ENCODE measurements at regions not wholly inside any gene's neighbourhood (a gene's known extent, or its start where the extent isn't known, plus 50 kb on each side); places are given as distances from the start of the nearest gene placed in this dataset.
A peak's percentile ranks its signal among the peaks of the same experiment; 100 is the strongest.
"Not testable (repeated sequence)": the region's sequence is repeated elsewhere in the genome, so short reads cannot be mapped to it uniquely, and the experiment has no call there.

GRCh38 chr1:165116171-165116570, 240.3 kb downstream of the LMX1A start:
- peaks cover 63% of the 10 kb centered on the region for H3K27me3 ChIP-seq (ENCODE audit: insufficient read depth, low read length)
- 0 out of 2 replicates have a peak, but pooled peaks cover 2% of the 10 kb centered on the region for H3K4me1 ChIP-seq (ENCODE audit: insufficient read depth, low read length)
- no peak overlapping the region for H3K4me3 ChIP-seq (ENCODE audit: low read length)
- H3K9me3 ChIP-seq (ENCODE audit: insufficient read depth, low read depth, low read length) = no peaks in the 10 kb centered on the region
- no peak overlapping the region for H3K9ac ChIP-seq (ENCODE audit: low read depth, low read length)
- H3K27ac ChIP-seq (ENCODE audit: low read length) = no peak overlapping the region
- H3K36me3 ChIP-seq (ENCODE audit: insufficient read depth, low read depth, low read length) = no peaks in the 10 kb centered on the region

GRCh38 chr1:165114889-165115285, 241.6 kb downstream of the LMX1A start:
- no peak overlapping the region for H3K9ac ChIP-seq (ENCODE audit: low read depth, low read length)
- H3K4me3 ChIP-seq (ENCODE audit: low read length) = no peak overlapping the region
- peaks cover 55% of the 10 kb centered on the region for H3K27me3 ChIP-seq (ENCODE audit: insufficient read depth, low read length)
- no peak overlapping the region for H3K27ac ChIP-seq (ENCODE audit: low read length)
- no peaks in the 10 kb centered on the region for H3K9me3 ChIP-seq (ENCODE audit: insufficient read depth, low read depth, low read length)
- H3K36me3 ChIP-seq (ENCODE audit: insufficient read depth, low read depth, low read length) = no peaks in the 10 kb centered on the region
- H3K4me1 ChIP-seq (ENCODE audit: insufficient read depth, low read length) = 0 out of 2 replicates have a peak, but pooled peaks cover 2% of the 10 kb centered on the region

- H3K36me3 ChIP-seq (ENCODE audit: insufficient read depth, low read depth, low read length) = no peaks in the 10 kb centered on the region
- no peaks in the 10 kb centered on the region for H3K9me3 ChIP-seq (ENCODE audit: insufficient read depth, low read depth, low read length)
- H3K9ac ChIP-seq (ENCODE audit: low read depth, low read length) = peak overlapping the region; percentile 23; the same call in 1 of the 2 replicates
- H3K27me3 ChIP-seq (ENCODE audit: insufficient read depth, low read length) = peaks cover 48% of the 10 kb centered on the region
- no peak overlapping the region for H3K27ac ChIP-seq (ENCODE audit: low read length)
- no peak overlapping the region for H3K4me3 ChIP-seq (ENCODE audit: low read length)
- H3K4me1 ChIP-seq (ENCODE audit: insufficient read depth, low read length) = 0 out of 2 replicates have a peak, but pooled peaks cover 3% of the 10 kb centered on the region
Measured at GRCh38 chr1:165114022-165114888, 242.3 kb downstream of the LMX1A start.

GRCh38 chr1:165112260-165112659, 244.3 kb downstream of the LMX1A start:
- no peaks in the 10 kb centered on the region for H3K36me3 ChIP-seq (ENCODE audit: insufficient read depth, low read depth, low read length)
- H3K27ac ChIP-seq (ENCODE audit: low read length) = no peak overlapping the region
- H3K27me3 ChIP-seq (ENCODE audit: insufficient read depth, low read length) = peaks cover 29% of the 10 kb centered on the region

GRCh38 chr1:165109013-165109412, 247.5 kb downstream of the LMX1A start:
- Histone ChIP-seq H3K4me3 (ENCODE audit: low read length) (no peak overlapping the region), H3K36me3 (ENCODE audit: insufficient read depth, low read depth, low read length) (no peaks in the 10 kb centered on the region), H3K4me1 (ENCODE audit: insufficient read depth, low read length) (0 out of 2 replicates have a peak, but pooled peaks cover 3% of the 10 kb centered on the region), H3K9me3 (ENCODE audit: insufficient read depth, low read depth, low read length) (no peaks in the 10 kb centered on the region), H3K27ac (ENCODE audit: low read length) (no peak overlapping the region), H3K9ac (ENCODE audit: low read depth, low read length) (no peak overlapping the region), H3K27me3 (ENCODE audit: insufficient read depth, low read length) (no peaks in the 10 kb centered on the region)

More at GRCh38 chr1:165112260-165112659, 244.3 kb downstream of the LMX1A start:
- Histone ChIP-seq H3K9ac (ENCODE audit: low read depth, low read length) (no peak overlapping the region), H3K9me3 (ENCODE audit: insufficient read depth, low read depth, low read length) (no peaks in the 10 kb centered on the region), H3K4me3 (ENCODE audit: low read length) (no peak overlapping the region), H3K4me1 (ENCODE audit: insufficient read depth, low read length) (0 out of 2 replicates have a peak, but pooled peaks cover 5% of the 10 kb centered on the region)

GRCh38 chr1:165092542-165093162, 263.9 kb downstream of the LMX1A start:
- H3K36me3 ChIP-seq (ENCODE audit: insufficient read depth, low read depth, low read length); H3K4me3 ChIP-seq (ENCODE audit: low read length); H3K27me3 ChIP-seq (ENCODE audit: insufficient read depth, low read length); H3K9ac ChIP-seq (ENCODE audit: low read depth, low read length); H3K9me3 ChIP-seq (ENCODE audit: insufficient read depth, low read depth, low read length); H3K27ac ChIP-seq (ENCODE audit: low read length); H3K4me1 ChIP-seq (ENCODE audit: insufficient read depth, low read length): not testable (repeated sequence)

GRCh38 chr1:165080253-165080896, 276.1 kb downstream of the LMX1A start:
- no peak overlapping the region for H3K4me3 ChIP-seq (ENCODE audit: low read length)
- H3K27ac ChIP-seq (ENCODE audit: low read length) = no peak overlapping the region
- H3K36me3 ChIP-seq (ENCODE audit: insufficient read depth, low read depth, low read length) = no peaks in the 10 kb centered on the region
- H3K9me3 ChIP-seq (ENCODE audit: insufficient read depth, low read depth, low read length) = peaks cover 21% of the 10 kb centered on the region
- no peak overlapping the region for H3K9ac ChIP-seq (ENCODE audit: low read depth, low read length)
- no peaks in the 10 kb centered on the region for H3K27me3 ChIP-seq (ENCODE audit: insufficient read depth, low read length)
- H3K4me1 ChIP-seq (ENCODE audit: insufficient read depth, low read length) = no peaks in the 10 kb centered on the region

GRCh38 chr1:165078391-165078790, 278.1 kb downstream of the LMX1A start:
- H3K4me1 ChIP-seq (ENCODE audit: insufficient read depth, low read length) = no peaks in the 10 kb centered on the region

GRCh38 chr1:165075725-165076370, 280.7 kb downstream of the LMX1A start:
- Histone ChIP-seq H3K36me3 (ENCODE audit: insufficient read depth, low read depth, low read length) (no peaks in the 10 kb centered on the region), H3K9ac (ENCODE audit: low read depth, low read length) (no peak overlapping the region), H3K27me3 (ENCODE audit: insufficient read depth, low read length) (no peaks in the 10 kb centered on the region), H3K4me3 (ENCODE audit: low read length) (no peak overlapping the region), H3K27ac (ENCODE audit: low read length) (no peak overlapping the region), H3K9me3 (ENCODE audit: insufficient read depth, low read depth, low read length) (peaks cover 17% of the 10 kb centered on the region; the same call in 1 of the 2 replicates), H3K4me1 (ENCODE audit: insufficient read depth, low read length) (peaks cover 7% of the 10 kb centered on the region; the same call in 1 of the 2 replicates)

More at GRCh38 chr1:165078391-165078790, 278.1 kb downstream of the LMX1A start:
- Histone ChIP-seq H3K36me3 (ENCODE audit: insufficient read depth, low read depth, low read length) (no peaks in the 10 kb centered on the region), H3K27ac (ENCODE audit: low read length) (no peak overlapping the region), H3K27me3 (ENCODE audit: insufficient read depth, low read length) (no peaks in the 10 kb centered on the region), H3K9ac (ENCODE audit: low read depth, low read length) (no peak overlapping the region), H3K9me3 (ENCODE audit: insufficient read depth, low read depth, low read length) (peaks cover 17% of the 10 kb centered on the region; the same call in 1 of the 2 replicates), H3K4me3 (ENCODE audit: low read length) (no peak overlapping the region)

- Histone ChIP-seq H3K27ac (ENCODE audit: low read length) (no peak overlapping the region), H3K27me3 (ENCODE audit: insufficient read depth, low read length) (no peaks in the 10 kb centered on the region), H3K36me3 (ENCODE audit: insufficient read depth, low read depth, low read length) (no peaks in the 10 kb centered on the region), H3K4me3 (ENCODE audit: low read length) (no peak overlapping the region), H3K9ac (ENCODE audit: low read depth, low read length) (no peak overlapping the region), H3K4me1 (ENCODE audit: insufficient read depth, low read length) (peaks cover 15% of the 10 kb centered on the region; the same call in 1 of the 2 replicates), H3K9me3 (ENCODE audit: insufficient read depth, low read depth, low read length) (no peaks in the 10 kb centered on the region)
Measured at GRCh38 chr1:165073185-165074007, 283.1 kb downstream of the LMX1A start.
